ENCODE measurements at regions not wholly inside any gene's neighbourhood (a gene's known extent, or its start where the extent isn't known, plus 50 kb on each side); places are given as distances from the start of the nearest gene placed in this dataset.

- no peak for TF ChIP-seq REST (IDR thresholded peaks at IDR 0.05; ENCODE audit: low read depth, low read length)
- no peak for TF ChIP-seq POLR2AphosphoS5 (IDR thresholded peaks at IDR 0.05; ENCODE audit: low read length)
- TF ChIP-seq ZSCAN29 (IDR thresholded peaks at IDR 0.05) = no peak
- no peak for TF ChIP-seq CTCF (IDR thresholded peaks at IDR 0.05 in 2 of 3, conservative IDR thresholded peaks at IDR 0.05 in 1 of 3; ENCODE audit: control insufficient read depth in 2 of 3, extremely low read depth in 1 of 3, insufficient read depth in 1 of 3, low read depth in 3 of 3, low read length in 3 of 3)
- no peak for TF ChIP-seq NFIC (IDR thresholded peaks at IDR 0.05; ENCODE audit: low read depth, low read length)
- TF ChIP-seq JUND (IDR thresholded peaks at IDR 0.05; ENCODE audit: low read depth, low read length) = no peak
- no peak for TF ChIP-seq BACH1 (IDR thresholded peaks at IDR 0.05; ENCODE audit: borderline replicate concordance)
- TF ChIP-seq, protein P1, sequence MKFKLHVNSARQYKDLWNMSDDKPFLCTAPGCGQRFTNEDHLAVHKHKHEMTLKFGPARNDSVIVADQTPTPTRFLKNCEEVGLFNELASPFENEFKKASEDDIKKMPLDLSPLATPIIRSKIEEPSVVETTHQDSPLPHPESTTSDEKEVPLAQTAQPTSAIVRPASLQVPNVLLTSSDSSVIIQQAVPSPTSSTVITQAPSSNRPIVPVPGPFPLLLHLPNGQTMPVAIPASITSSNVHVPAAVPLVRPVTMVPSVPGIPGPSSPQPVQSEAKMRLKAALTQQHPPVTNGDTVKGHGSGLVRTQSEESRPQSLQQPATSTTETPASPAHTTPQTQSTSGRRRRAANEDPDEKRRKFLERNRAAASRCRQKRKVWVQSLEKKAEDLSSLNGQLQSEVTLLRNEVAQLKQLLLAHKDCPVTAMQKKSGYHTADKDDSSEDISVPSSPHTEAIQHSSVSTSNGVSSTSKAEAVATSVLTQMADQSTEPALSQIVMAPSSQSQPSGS (IDR thresholded peaks at IDR 0.05; ENCODE audit: low read length) = no peak
- TF ChIP-seq, protein P2, sequence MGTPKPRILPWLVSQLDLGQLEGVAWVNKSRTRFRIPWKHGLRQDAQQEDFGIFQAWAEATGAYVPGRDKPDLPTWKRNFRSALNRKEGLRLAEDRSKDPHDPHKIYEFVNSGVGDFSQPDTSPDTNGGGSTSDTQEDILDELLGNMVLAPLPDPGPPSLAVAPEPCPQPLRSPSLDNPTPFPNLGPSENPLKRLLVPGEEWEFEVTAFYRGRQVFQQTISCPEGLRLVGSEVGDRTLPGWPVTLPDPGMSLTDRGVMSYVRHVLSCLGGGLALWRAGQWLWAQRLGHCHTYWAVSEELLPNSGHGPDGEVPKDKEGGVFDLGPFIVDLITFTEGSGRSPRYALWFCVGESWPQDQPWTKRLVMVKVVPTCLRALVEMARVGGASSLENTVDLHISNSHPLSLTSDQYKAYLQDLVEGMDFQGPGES (IDR thresholded peaks at IDR 0.05) = no peak
- TF ChIP-seq KDM1A (IDR thresholded peaks at IDR 0.05; ENCODE audit: borderline replicate concordance) = no peak
- TF ChIP-seq SMC3 (IDR thresholded peaks at IDR 0.05; ENCODE audit: borderline replicate concordance, low read length) = no peak
- no peak for TF ChIP-seq ZNF207 (IDR thresholded peaks at IDR 0.05; ENCODE audit: borderline replicate concordance)
Observed at GRCh38 chr18:41790687-41791086, 164.3 kb upstream of the PIK3C3 start.

Data from GM12878 (cell line).